ACC112 (cell line): ENCODE measurements at regions not wholly inside any gene's neighbourhood (a gene's known extent, or its start where the extent isn't known, plus 50 kb on each side); places are given as distances from the start of the nearest gene placed in this dataset.
"Not testable (repeated sequence)": the region's sequence is repeated elsewhere in the genome, so short reads cannot be mapped to it uniquely, and the experiment has no call there.

Experiments used
- H2AFZ ChIP-seq: fragments of 200-600 bp; sonication (generic); one replicate; pipeline ENCODE4 v1.6.0; 2017; ENCODE audit warnings: antibody characterized with exemption, low read length; ENCODE audit not compliant: unreplicated experiment
- H3K27ac ChIP-seq: fragments of 200-600 bp; sonication (generic); 2 replicates; pipeline ENCODE4 v1.5.1; 2014; ENCODE audit warnings: low read depth, mild to moderate bottlenecking, antibody characterized with exemption, low read length, moderate library complexity
- H3K27me3 ChIP-seq: fragments of 200-600 bp; sonication (generic); 2 replicates; pipeline ENCODE4 v1.6.1; 2014; ENCODE audit warnings: mild to moderate bottlenecking, antibody characterized with exemption, low read length, moderate library complexity, mixed read lengths; ENCODE audit not compliant: insufficient read depth
- H3K36me3 ChIP-seq: fragments of 200-600 bp; sonication (generic); 2 replicates; pipeline ENCODE4 v1.6.1; 2016; ENCODE audit warnings: mild to moderate bottlenecking, antibody characterized with exemption, low read length, moderate library complexity, mixed read lengths; ENCODE audit not compliant: insufficient read depth
- H3K4me1 ChIP-seq: fragments of 200-600 bp; sonication (generic); one replicate; pipeline ENCODE4 v1.6.1; 2016; ENCODE audit warnings: low read length, mixed read lengths; ENCODE audit not compliant: insufficient read depth, unreplicated experiment, control insufficient read depth
- H3K4me3 ChIP-seq: fragments of 200-600 bp; sonication (generic); 2 replicates; pipeline ENCODE4 v1.5.1; 2014; ENCODE audit warnings: mild to moderate bottlenecking, low read depth, low read length
- H3K79me2 ChIP-seq: fragments of 200-600 bp; sonication (generic); one replicate; pipeline ENCODE4 v1.6.0; 2016; ENCODE audit warnings: low read length; ENCODE audit not compliant: control insufficient read depth, unreplicated experiment, insufficient read depth

- not testable (repeated sequence) for H3K36me3 ChIP-seq, H2AFZ ChIP-seq, H3K4me1 ChIP-seq, H3K27me3 ChIP-seq, H3K27ac ChIP-seq, H3K4me3 ChIP-seq, H3K79me2 ChIP-seq
Measured at GRCh38 chr11:3476937-3477885, 98.3 kb upstream of the ZNF195 start.

DNA sequence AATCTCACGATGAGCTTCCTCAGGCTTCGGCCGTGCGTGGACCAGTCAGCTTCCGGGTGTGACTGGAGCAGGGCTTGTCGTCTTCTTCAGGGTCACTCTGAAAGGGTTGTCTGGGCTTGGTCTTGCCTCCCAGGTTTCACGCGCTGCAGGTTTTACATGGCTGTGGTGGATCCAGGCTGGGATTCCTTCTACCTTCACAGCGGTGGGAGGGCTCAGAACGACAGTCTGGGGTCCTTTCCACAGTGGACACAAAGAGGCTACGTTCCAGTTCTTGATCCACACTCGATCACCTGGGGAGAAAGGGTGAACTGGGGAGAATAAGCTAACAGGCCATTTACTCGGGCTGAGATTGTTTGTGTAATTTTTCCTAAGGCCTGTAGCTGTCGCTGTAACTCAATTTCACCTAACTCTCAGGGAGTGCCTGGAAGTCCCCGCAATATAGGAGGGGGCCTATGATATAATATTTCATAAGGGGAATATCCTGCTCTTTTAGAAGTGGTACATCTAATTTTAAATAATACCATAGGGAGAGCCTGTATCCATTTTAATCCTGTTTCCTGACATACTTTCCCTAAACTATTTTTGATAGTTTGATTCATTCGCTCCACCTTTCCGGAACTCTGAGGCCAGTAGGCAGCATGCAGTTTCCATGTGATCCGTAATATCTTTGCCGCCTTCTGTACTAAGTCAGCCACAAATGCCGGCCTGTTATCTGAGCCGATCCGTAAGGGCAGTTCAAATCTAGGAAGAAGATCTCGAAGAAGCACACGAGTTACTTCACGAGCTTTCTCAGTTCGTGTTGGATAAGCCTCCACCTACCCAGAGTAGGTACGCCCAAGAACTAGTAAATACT, 97.4 kb upstream of the ZNF195 start:
- not testable (repeated sequence) for H3K27ac ChIP-seq, H3K27me3 ChIP-seq, H3K79me2 ChIP-seq, H3K4me3 ChIP-seq, H2AFZ ChIP-seq, H3K4me1 ChIP-seq, H3K36me3 ChIP-seq

GRCh38 chr11:3468963-3469362, 90.0 kb upstream of the ZNF195 start:
- not testable (repeated sequence) for H3K36me3 ChIP-seq, H3K4me1 ChIP-seq, H3K79me2 ChIP-seq, H3K27me3 ChIP-seq, H2AFZ ChIP-seq, H3K27ac ChIP-seq, H3K4me3 ChIP-seq

GRCh38 chr11:3467599-3467998, 88.7 kb upstream of the ZNF195 start:
- not testable (repeated sequence) for H3K36me3 ChIP-seq, H3K79me2 ChIP-seq, H3K27ac ChIP-seq, H3K27me3 ChIP-seq, H2AFZ ChIP-seq, H3K4me1 ChIP-seq, H3K4me3 ChIP-seq

DNA sequence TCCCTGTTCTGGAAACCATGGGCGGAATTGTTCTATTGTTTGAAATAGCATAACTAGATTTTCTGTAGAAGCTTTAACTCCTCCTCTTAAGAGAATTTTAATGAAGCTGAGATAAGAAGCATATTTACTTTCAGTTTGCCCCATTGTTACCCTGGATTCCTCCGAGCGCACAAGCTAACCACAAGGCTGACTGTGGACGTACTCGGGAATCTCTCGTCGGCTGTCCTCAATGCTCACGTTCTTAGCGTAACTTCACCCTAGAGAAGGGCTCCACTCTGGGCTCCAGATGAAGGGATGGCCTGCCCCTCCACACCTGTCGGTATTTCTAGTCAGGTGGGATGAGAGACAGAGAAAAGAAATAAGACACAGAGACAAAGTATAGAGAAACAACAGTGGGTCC, 76.7 kb upstream of the ZNF195 start:
- not testable (repeated sequence) for H3K27ac ChIP-seq, H3K79me2 ChIP-seq, H3K36me3 ChIP-seq, H3K4me1 ChIP-seq, H2AFZ ChIP-seq, H3K4me3 ChIP-seq
- H3K27me3 ChIP-seq = peaks cover 19% of the 10 kb centered on the region

- H3K4me1 ChIP-seq, H3K27ac ChIP-seq, H3K4me3 ChIP-seq, H3K36me3 ChIP-seq, H2AFZ ChIP-seq, H3K79me2 ChIP-seq: not testable (repeated sequence)
- H3K27me3 ChIP-seq = peaks cover 19% of the 10 kb centered on the region
Measured at GRCh38 chr11:3454844-3455243, 75.9 kb upstream of the ZNF195 start.

GRCh38 chr11:3453596-3454256, 74.8 kb upstream of the ZNF195 start:
- H3K27me3 ChIP-seq = peaks cover 19% of the 10 kb centered on the region
- not testable (repeated sequence) for H3K4me3 ChIP-seq, H3K4me1 ChIP-seq, H2AFZ ChIP-seq, H3K36me3 ChIP-seq, H3K79me2 ChIP-seq, H3K27ac ChIP-seq

GRCh38 chr11:3450822-3451221, 71.9 kb upstream of the ZNF195 start:
- not testable (repeated sequence) for H3K79me2 ChIP-seq, H3K36me3 ChIP-seq, H3K27ac ChIP-seq, H3K4me3 ChIP-seq, H3K4me1 ChIP-seq, H2AFZ ChIP-seq
- H3K27me3 ChIP-seq = peaks cover 18% of the 10 kb centered on the region

DNA sequence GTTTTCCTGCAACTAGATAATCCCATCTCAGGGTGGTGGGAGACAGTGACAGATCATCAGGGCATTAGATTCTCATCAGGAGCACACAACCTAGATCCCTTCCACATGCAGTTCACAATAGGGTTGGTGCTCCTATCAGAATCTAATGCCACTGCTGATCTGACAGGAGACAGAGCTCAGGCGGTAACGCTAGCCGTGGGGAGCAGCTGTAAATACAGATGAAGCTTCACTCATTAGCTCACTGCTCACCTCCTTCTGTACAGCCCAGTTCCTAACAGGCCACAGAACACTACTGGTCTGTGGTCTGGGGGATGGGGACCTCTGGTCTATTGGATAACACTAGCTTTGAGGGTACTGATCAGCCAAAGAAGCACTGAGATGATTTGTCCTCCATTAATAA, 66.6 kb upstream of the ZNF195 start:
- not testable (repeated sequence) for H3K79me2 ChIP-seq, H3K4me1 ChIP-seq, H3K36me3 ChIP-seq, H3K4me3 ChIP-seq, H2AFZ ChIP-seq, H3K27ac ChIP-seq
- peaks cover 26% of the 10 kb centered on the region for H3K27me3 ChIP-seq

DNA sequence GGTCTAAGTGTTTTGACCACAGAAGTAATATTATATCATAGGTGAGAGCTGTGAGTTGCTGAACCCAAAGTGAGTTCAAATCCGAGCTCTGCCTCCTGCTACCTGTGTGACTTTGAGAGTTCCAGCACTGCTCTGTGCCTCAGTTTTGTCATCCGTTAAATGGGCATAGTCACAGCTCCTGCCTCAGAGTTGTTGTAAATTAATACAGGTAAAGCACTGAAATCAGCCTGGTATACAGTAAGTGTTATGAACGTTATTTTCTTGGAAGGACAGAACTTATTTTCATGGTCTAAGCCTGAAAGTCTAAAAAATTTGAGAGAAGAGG, 65.4 kb upstream of the ZNF195 start:
- H3K36me3 ChIP-seq, H3K79me2 ChIP-seq, H3K27ac ChIP-seq, H3K4me3 ChIP-seq, H3K4me1 ChIP-seq, H2AFZ ChIP-seq: not testable (repeated sequence)
- H3K27me3 ChIP-seq = peaks cover 26% of the 10 kb centered on the region
